ENCODE measurements at regions not wholly inside any gene's neighbourhood (a gene's known extent, or its start where the extent isn't known, plus 50 kb on each side); places are given as distances from the start of the nearest gene placed in this dataset.
A peak's percentile ranks its signal among the peaks of the same experiment; 100 is the strongest.
"Not testable (repeated sequence)": the region's sequence is repeated elsewhere in the genome, so short reads cannot be mapped to it uniquely, and the experiment has no call there.

GRCh38 chr18:70421471-70422390 lies 132.9 kb downstream of the SOCS6 start:
- DNase-seq (ENCODE audit: low spot score), result peak; percentile 2

GRCh38 chr18:70420146-70420898 lies 131.5 kb downstream of the SOCS6 start:
- no peak for DNase-seq (ENCODE audit: low spot score)

GRCh38 chr18:70419526-70419925 lies 130.7 kb downstream of the SOCS6 start:
- no peak for DNase-seq (ENCODE audit: low spot score)

GRCh38 chr18:70418546-70419311 lies 129.9 kb downstream of the SOCS6 start:
- DNase-seq (ENCODE audit: low spot score), result no peak

- DNase-seq (ENCODE audit: low spot score), result no peak
Measured at GRCh38 chr18:70417847-70418246, 129.0 kb downstream of the SOCS6 start.

- DNase-seq (ENCODE audit: low spot score), result no peak
Measured at GRCh38 chr18:70416496-70416895, 127.7 kb downstream of the SOCS6 start.

GRCh38 chr18:70415823-70416488 lies 127.1 kb downstream of the SOCS6 start:
- DNase-seq (ENCODE audit: low spot score), result no peak

- no peak for DNase-seq (ENCODE audit: low spot score)
Measured at GRCh38 chr18:70414315-70414900, 125.6 kb downstream of the SOCS6 start.

GRCh38 chr18:70413455-70413854 lies 124.6 kb downstream of the SOCS6 start:
- no peak for DNase-seq (ENCODE audit: low spot score)

GRCh38 chr18:70411876-70412435 lies 123.1 kb downstream of the SOCS6 start:
- DNase-seq (ENCODE audit: low spot score), result no peak

- DNase-seq (ENCODE audit: low spot score), result no peak
Measured at GRCh38 chr18:70411307-70411706, 122.5 kb downstream of the SOCS6 start.

GRCh38 chr18:70405052-70405451 lies 116.2 kb downstream of the SOCS6 start:
- DNase-seq (ENCODE audit: low spot score), result no peak

- DNase-seq (ENCODE audit: low spot score), result no peak
Measured at GRCh38 chr18:70400476-70400875, 111.6 kb downstream of the SOCS6 start.

- DNase-seq (ENCODE audit: low spot score), result no peak
Measured at GRCh38 chr18:70398076-70398475, 109.2 kb downstream of the SOCS6 start.

- DNase-seq (ENCODE audit: low spot score), result no peak
Measured at GRCh38 chr18:70397259-70397925, 108.5 kb downstream of the SOCS6 start.

- DNase-seq (ENCODE audit: low spot score), result not testable (repeated sequence)
Measured at GRCh38 chr18:70395771-70396170, 106.9 kb downstream of the SOCS6 start.

- no peak for DNase-seq (ENCODE audit: low spot score)
Measured at GRCh38 chr18:70394672-70395071, 105.8 kb downstream of the SOCS6 start.

- DNase-seq (ENCODE audit: low spot score), result no peak
Measured at GRCh38 chr18:70390371-70391090, 101.7 kb downstream of the SOCS6 start.

- not testable (repeated sequence) for DNase-seq (ENCODE audit: low spot score)
Measured at GRCh38 chr18:70389036-70389435, 100.2 kb downstream of the SOCS6 start.

- DNase-seq (ENCODE audit: low spot score), result no peak
Measured at GRCh38 chr18:70387027-70387426, 98.2 kb downstream of the SOCS6 start.

Measured in CD4-positive, alpha-beta T cell treated with Interleukin-2 at 100 ng/mL for 4 hours (primary cell).